Esophagus muscularis mucosa (tissue), 3 donors: ENCODE measurements at regions not wholly inside any gene's neighbourhood (a gene's known extent, or its start where the extent isn't known, plus 50 kb on each side); places are given as distances from the start of the nearest gene placed in this dataset.

ENCODE experiments used
- CTCF ChIP-seq, 3 experiments: fragments of 200-600 bp in 2 of 3; fragments of 450-650 bp in 1 of 3; sonication (generic) in 2 of 3; IDR thresholded peaks; one replicate each; pipeline ENCODE4 v1.5.1; 2017 to 2019; ENCODE audit warnings: antibody characterized with exemption in 3 of 3, mild to moderate bottlenecking in 2 of 3, moderate library complexity in 1 of 3
- POLR2AphosphoS5 ChIP-seq, 2 donors: sonication (generic); formaldehyde crosslinking; IDR thresholded peaks; one replicate each; pipeline ENCODE4 v1.6.1; 2017; ENCODE audit warnings: antibody characterized with exemption in 2 of 2

- no peak for TF ChIP-seq POLR2AphosphoS5 (IDR thresholded peaks at IDR 0.05)
- TF ChIP-seq CTCF (IDR thresholded peaks at IDR 0.05), result no peak
Observed at GRCh38 chr7:45982907-45983719, 62.0 kb upstream of the IGFBP3 start.
